ENCODE measurements at regions not wholly inside any gene's neighbourhood (a gene's known extent, or its start where the extent isn't known, plus 50 kb on each side); places are given as distances from the start of the nearest gene placed in this dataset.

- no peak for ATAC-seq
Measured at GRCh38 chr14:53450871-53451270, 297.7 kb upstream of the DDHD1 start.

GRCh38 chr14:53448682-53449081 lies 295.6 kb upstream of the DDHD1 start:
- no peaks in the 10 kb centered on the region for H3K36me3 ChIP-seq (ENCODE audit: insufficient read depth in 1 of 2, low read depth in 1 of 2)
- TF ChIP-seq CTCF (IDR thresholded peaks at IDR 0.05), result no peak
- ATAC-seq, result no peak
- intact Hi-C loops (cut with DNase I), result no loop called here
- 78 to 91% (median 90%) methylated on average over 2 of the region's 2 CpGs for WGBS, 3 donors
- H3K4me1 ChIP-seq, result no peaks in the 10 kb centered on the region
- H3K27me3 ChIP-seq (ENCODE audit: insufficient read depth in 3 of 3, low read length in 2 of 3), result no peaks in the 10 kb centered on the region
- no peak overlapping the region for H3K4me3 ChIP-seq
- DNase-seq, result no peak
- no peak overlapping the region for H3K27ac ChIP-seq
- no peaks in the 10 kb centered on the region for H3K9me3 ChIP-seq

More at GRCh38 chr14:53450871-53451270, 297.7 kb upstream of the DDHD1 start:
- intact Hi-C loops (cut with DNase I), result no loop called here
- no peak for TF ChIP-seq CTCF (IDR thresholded peaks at IDR 0.05)
- whole genome bisulfite sequencing, 3 donors, result 71 to 79% (median 76%) methylated on average over 3 of the region's 3 CpGs
- Histone ChIP-seq H3K27me3 (ENCODE audit: insufficient read depth in 3 of 3, low read length in 2 of 3) (no peaks in the 10 kb centered on the region), H3K27ac (no peak overlapping the region), H3K4me3 (no peak overlapping the region), H3K9me3 (no peaks in the 10 kb centered on the region), H3K36me3 (ENCODE audit: insufficient read depth in 1 of 2, low read depth in 1 of 2) (no peaks in the 10 kb centered on the region), H3K4me1 (no peaks in the 10 kb centered on the region)
- DNase-seq, result no peak

- ATAC-seq (no peak), DNase-seq (no peak)
- H3K36me3 ChIP-seq (ENCODE audit: insufficient read depth in 1 of 2, low read depth in 1 of 2), result no peaks in the 10 kb centered on the region
- H3K27ac ChIP-seq, result no peak overlapping the region
- no peak overlapping the region for H3K4me3 ChIP-seq
- H3K27me3 ChIP-seq (ENCODE audit: insufficient read depth in 3 of 3, low read length in 2 of 3), result no peaks in the 10 kb centered on the region
- no peaks in the 10 kb centered on the region for H3K9me3 ChIP-seq
- TF ChIP-seq CTCF (IDR thresholded peaks at IDR 0.05), result no peak
- WGBS, 3 donors, result 82 to 90% (median 84%) methylated on average over 5 of the region's 5 CpGs
- intact Hi-C loops (cut with DNase I), result no loop called here
- no peaks in the 10 kb centered on the region for H3K4me1 ChIP-seq
Measured at GRCh38 chr14:53444677-53445312, 291.7 kb upstream of the DDHD1 start.

GRCh38 chr14:53441789-53442188 lies 288.7 kb upstream of the DDHD1 start:
- Histone ChIP-seq H3K27ac (no peak overlapping the region), H3K9me3 (no peaks in the 10 kb centered on the region), H3K27me3 (ENCODE audit: insufficient read depth in 3 of 3, low read length in 2 of 3) (no peaks in the 10 kb centered on the region), H3K4me3 (no peak overlapping the region), H3K36me3 (ENCODE audit: insufficient read depth in 1 of 2, low read depth in 1 of 2) (no peaks in the 10 kb centered on the region), H3K4me1 (no peaks in the 10 kb centered on the region)
- intact Hi-C loops (cut with DNase I), result no loop called here
- WGBS, 3 donors, result 76 to 82% (median 79%) methylated on average over 6 of the region's 6 CpGs
- TF ChIP-seq CTCF (IDR thresholded peaks at IDR 0.05), result no peak
- no peak for ATAC-seq
- DNase-seq, result no peak

GRCh38 chr14:53437858-53438257 lies 284.7 kb upstream of the DDHD1 start:
- Histone ChIP-seq H3K27me3 (ENCODE audit: insufficient read depth in 3 of 3, low read length in 2 of 3) (no peaks in the 10 kb centered on the region), H3K9me3 (no peaks in the 10 kb centered on the region), H3K4me3 (no peak overlapping the region), H3K27ac (no peak overlapping the region), H3K36me3 (ENCODE audit: insufficient read depth in 1 of 2, low read depth in 1 of 2) (no peaks in the 10 kb centered on the region), H3K4me1 (no peaks in the 10 kb centered on the region)
- ATAC-seq (no peak), DNase-seq (no peak)
- intact Hi-C loops (cut with DNase I), result no loop called here
- no peak for TF ChIP-seq CTCF (IDR thresholded peaks at IDR 0.05)

Measured in psoas muscle (tissue), 7 donors.